ENCODE measurements at regions not wholly inside any gene's neighbourhood (a gene's known extent, or its start where the extent isn't known, plus 50 kb on each side); places are given as distances from the start of the nearest gene placed in this dataset.

DNA sequence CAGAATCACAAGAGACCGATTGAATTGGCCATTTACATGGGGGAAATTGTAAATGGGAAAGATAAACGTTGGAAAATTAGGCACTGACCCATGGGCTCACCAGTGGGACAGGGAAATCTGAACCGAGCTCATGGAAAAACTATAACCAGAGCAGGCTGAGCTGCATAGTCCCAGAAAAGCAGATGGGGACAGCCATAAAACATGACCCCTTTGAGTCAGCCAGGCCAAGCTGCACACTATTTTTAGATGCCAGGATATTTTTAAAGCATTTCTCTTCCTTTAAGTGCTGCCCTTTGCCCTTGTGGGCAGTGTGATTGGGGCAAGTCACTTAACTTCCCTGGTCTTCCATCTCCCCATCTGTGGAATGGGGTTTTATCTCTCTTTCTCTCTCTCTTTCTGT is 184.1 kb downstream of the FOXD2 start:
- TF ChIP-seq, protein P1, sequence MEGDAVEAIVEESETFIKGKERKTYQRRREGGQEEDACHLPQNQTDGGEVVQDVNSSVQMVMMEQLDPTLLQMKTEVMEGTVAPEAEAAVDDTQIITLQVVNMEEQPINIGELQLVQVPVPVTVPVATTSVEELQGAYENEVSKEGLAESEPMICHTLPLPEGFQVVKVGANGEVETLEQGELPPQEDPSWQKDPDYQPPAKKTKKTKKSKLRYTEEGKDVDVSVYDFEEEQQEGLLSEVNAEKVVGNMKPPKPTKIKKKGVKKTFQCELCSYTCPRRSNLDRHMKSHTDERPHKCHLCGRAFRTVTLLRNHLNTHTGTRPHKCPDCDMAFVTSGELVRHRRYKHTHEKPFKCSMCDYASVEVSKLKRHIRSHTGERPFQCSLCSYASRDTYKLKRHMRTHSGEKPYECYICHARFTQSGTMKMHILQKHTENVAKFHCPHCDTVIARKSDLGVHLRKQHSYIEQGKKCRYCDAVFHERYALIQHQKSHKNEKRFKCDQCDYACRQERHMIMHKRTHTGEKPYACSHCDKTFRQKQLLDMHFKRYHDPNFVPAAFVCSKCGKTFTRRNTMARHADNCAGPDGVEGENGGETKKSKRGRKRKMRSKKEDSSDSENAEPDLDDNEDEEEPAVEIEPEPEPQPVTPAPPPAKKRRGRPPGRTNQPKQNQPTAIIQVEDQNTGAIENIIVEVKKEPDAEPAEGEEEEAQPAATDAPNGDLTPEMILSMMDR (IDR thresholded peaks at IDR 0.05): no peak
- TF ChIP-seq POLR2A (IDR thresholded peaks at IDR 0.05): no peak
